Skin of body (tissue), 1 donor: ENCODE measurements at regions not wholly inside any gene's neighbourhood (a gene's known extent, or its start where the extent isn't known, plus 50 kb on each side); places are given as distances from the start of the nearest gene placed in this dataset.
"Not testable (repeated sequence)": the region's sequence is repeated elsewhere in the genome, so short reads cannot be mapped to it uniquely, and the experiment has no call there.

Source experiments
- DNase-seq: peaks from one replicate; lab custom pipeline; 2025; lab: John Stamatoyannopoulos, UW

DNA sequence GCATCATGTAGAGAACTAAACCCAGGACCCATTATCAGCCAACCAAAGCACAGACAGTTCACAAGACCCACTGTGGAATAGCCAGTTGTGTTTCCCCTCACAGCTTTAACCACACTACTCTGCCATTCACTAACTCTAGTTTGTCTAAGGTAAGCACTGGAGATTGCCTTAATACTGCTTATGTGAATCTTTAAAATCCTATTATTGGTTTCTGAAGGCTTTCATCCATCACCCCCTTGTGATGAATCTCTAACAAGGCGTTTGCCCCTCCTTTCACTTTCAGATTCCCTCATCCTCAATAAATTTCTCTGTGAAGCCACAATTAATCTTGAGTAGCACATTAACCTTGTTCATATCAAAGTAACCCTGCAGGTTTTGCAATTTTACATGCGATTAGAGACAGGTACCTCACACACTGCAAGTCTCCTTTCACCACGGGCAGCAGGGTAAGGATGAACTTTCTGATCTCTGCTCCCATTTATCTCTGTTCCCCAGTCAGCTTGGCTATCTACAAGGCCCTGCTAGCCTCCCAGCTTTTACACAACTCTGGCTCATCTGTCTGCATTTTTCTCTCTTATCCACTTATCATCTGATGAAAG is 785.6 kb downstream of the REEP3 start:
- DNase-seq: no peak

- no peak for DNase-seq
These were observed 791.7 kb downstream of the REEP3 start for GRCh38 chr10:64312876-64313275.

GRCh38 chr10:64313967-64314366 is 792.8 kb downstream of the REEP3 start:
- no peak for DNase-seq

DNA sequence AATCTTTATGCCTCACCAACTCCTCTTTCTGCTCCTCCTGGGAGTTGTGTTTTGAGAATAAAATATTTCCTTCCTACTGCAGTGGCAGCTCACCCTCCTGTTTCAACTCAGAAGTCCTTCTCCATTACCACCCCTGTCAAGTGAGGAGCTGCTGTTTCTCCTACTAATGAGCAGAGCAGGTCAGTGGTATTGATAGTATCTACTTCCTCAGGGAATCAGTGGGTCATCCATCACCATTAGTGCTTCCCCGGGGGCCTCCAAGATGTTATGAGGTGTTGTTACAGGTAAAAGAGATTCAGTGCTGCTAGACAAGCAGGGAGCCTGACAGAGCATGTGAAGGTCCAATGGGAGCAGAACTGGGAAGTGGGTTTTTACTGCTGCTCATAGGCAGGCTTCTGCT is 795.2 kb downstream of the REEP3 start:
- no peak for DNase-seq

GRCh38 chr10:64316833-64317232 is 795.6 kb downstream of the REEP3 start:
- DNase-seq: no peak

DNA sequence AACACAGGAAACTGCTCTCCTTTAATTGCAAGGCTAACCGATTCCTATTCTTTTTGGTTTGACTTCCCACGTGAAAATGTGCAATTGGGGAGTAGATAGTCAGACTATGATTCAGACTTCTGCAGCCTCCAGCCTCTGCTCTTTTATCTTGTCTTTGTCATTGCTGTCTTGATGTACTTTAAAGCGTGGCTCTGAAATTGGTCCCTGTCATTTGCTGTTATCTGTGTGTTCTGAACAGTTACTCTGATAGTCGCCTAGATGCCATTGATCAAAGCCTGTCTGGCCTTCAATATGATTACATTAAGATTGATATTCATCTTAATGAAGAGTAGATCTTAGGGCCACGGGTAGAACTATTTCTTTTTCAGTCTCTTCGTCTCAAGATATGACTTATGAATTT is 799.2 kb downstream of the REEP3 start:
- DNase-seq: no peak

DNA sequence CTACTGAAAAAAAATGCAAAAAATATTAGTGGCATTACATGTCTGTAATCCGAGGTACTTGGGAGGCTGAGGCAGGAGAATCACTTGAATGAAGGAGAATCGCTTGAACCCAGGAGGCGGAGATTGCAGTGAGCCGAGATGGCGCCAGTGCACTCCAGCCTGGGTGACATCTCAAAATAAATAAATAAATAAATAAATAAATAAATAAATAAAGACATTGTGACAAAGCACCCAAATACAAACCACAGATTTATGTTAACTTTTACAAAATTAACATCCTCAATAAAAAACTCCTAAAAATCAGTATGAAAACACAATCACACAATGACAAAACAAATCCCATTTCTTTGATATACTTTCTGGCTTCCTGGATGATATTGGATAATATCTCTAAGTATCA is 808.3 kb downstream of the REEP3 start:
- DNase-seq: no peak

GRCh38 chr10:64332551-64332950 is 811.4 kb downstream of the REEP3 start:
- no peak for DNase-seq

GRCh38 chr10:64334084-64334483 is 812.9 kb downstream of the REEP3 start:
- DNase-seq: no peak

GRCh38 chr10:64344211-64344610 is 823.0 kb downstream of the REEP3 start:
- no peak for DNase-seq

GRCh38 chr10:64345856-64346255 is 824.7 kb downstream of the REEP3 start:
- no peak for DNase-seq

DNA sequence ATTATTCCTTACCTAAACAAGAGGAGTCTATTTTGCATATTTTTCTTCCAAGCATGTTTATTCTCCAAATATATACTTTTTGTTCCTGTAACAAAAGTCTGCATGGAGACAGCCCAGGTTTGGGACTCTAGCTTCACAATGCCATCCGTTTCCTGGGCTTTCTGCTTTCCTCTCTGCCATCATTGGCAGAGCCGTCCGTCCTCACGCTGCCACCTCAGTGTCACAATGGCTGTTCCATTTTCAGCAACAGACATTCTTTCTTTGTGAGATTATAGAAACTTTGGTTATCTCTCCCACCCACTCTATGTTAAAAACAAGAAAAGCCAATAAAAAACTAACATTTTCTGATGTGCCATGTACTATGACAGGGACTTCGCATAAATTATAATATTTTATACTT is 825.2 kb downstream of the REEP3 start:
- DNase-seq: no peak

GRCh38 chr10:64350665-64351064 is 829.5 kb downstream of the REEP3 start:
- no peak for DNase-seq

DNA sequence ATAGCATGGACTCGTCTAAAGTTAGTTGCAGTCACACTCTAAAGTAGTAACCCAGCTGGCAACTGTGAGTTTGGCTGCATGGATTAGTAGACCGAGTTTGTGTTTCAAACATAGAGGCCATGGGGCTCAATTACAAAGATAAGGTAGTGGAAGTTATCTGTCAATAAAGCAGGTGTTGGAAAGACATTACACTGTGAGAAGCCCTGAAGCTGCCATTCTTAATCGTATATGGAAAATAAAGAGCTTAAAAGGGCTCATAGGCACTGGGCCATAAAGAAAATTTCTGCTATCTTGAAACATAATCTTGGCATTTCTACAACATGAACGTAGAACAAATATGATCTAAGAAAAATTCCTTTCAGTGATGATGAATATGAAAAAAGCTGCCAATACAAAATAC is 837.7 kb downstream of the REEP3 start:
- DNase-seq: no peak

GRCh38 chr10:64360240-64360639 is 839.0 kb downstream of the REEP3 start:
- not testable (repeated sequence) for DNase-seq

DNA sequence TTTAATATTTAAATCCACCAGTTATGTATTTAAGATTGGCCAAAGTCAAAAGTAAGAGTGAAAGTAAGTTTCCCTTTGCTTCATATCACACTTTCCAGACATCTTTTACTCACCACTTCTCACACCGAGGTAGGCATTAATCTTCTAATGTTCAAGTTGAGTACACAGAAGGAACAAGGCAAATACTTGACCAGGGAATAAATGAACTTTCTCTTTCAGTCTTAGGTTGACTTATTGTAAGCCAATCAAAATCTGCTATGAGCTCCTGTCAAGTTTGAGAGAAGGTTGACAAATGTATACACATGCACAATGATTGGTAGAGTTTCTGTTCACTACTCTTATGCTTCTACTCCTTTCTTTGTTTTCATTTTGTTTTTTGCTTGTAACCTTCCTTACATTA is 842.5 kb downstream of the REEP3 start:
- DNase-seq: no peak

DNA sequence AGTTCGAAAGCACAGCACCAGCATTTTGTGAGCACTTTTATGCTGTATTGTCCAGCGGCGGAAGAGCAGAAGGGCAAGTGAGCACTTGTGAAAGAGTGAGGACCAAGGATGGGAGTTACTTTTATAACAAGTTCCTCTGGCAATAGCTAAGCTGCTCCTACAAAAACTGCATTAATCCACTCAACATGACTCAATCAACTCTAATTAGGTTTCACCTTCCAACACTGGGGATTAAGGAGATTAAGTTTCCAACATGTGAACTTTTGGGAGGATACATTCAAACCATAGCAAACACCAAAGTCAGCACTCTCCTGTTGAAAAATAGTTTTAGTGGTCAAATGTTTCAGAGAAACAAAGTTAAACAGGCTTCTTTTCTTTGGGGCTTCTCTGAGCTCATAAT is 844.5 kb downstream of the REEP3 start:
- DNase-seq: no peak

DNA sequence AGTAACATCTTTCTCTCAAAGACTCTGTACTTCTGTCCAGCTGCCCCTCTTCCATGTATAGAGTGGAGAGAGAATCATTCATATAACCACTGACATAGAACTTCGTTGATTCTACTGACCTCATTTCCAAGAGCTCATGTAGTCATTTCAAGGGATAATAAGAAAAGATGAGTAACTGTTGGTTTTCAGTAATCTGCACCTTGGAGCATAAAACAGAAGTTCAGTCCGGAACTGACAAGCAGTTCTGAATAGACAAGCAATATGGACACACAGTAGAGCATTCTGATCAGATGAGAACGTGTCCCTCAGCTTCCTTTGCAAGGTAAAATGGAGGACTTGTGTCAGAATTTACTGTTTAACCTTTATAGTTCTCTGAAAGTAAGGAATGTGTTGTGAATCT is 847.1 kb downstream of the REEP3 start:
- DNase-seq: no peak

DNA sequence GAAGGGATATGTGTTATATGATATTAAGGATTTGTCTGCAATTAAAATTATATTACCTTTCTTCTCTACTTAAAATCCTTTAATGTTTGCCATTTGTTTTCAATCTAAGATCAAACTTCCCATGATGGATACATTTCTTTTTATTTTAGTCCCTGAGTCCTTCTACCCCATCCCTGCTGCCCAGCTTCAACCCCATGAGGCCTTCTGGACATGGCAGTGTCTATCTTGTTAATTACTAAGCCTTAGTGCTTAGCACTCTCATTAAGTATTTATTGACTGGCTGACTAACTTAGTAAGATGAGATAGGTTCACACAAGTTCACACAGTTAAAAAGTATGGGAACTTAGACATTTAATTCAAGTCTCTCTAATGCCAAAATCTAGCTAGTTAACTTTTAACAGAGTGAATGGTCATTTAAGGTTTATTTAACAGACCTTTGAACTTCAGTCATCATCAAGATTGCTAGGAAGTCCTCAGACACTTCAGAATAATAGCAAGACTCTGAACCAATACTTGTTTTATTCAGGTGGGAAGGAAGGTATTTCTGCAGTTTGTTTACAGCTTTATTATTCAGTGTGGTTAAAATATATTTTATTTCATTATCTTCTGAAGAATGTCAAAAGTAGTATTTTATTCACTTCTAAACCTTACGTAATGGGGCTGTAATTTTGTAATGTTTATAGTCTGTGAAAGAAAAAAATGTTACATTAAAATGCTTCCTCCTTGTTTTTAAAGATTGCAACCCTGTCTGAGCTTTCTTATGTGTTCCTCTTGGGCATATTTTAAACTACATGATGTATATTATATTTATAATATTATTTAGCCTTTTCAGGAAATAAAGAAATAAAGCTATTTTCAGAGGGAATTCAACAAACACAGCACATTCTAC is 848.9 kb downstream of the REEP3 start:
- no peak for DNase-seq

GRCh38 chr10:64374346-64374745 is 853.1 kb downstream of the REEP3 start:
- no peak for DNase-seq

- no peak for DNase-seq
These were observed 855.0 kb downstream of the REEP3 start for GRCh38 chr10:64376167-64376566.

DNA sequence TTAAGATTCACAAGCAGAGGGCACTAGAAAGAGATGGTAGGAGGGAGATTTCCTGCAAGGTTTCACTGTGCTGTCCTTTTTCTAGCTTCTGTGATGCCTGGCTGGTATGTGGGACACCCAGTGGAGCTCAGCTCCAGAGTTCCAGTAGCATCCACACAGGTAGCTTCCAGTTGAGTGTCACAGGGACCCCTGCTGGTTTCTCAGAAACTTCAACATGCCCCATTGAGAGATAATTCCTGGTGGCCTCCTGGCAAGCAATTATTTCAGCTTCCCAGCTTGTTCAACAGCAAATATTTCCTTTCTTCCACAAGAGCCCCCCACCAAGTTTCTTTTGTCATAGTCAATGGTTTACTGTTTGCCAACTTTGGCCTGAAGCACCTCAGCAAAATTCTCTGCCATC is 858.7 kb downstream of the REEP3 start:
- no peak for DNase-seq

DNA sequence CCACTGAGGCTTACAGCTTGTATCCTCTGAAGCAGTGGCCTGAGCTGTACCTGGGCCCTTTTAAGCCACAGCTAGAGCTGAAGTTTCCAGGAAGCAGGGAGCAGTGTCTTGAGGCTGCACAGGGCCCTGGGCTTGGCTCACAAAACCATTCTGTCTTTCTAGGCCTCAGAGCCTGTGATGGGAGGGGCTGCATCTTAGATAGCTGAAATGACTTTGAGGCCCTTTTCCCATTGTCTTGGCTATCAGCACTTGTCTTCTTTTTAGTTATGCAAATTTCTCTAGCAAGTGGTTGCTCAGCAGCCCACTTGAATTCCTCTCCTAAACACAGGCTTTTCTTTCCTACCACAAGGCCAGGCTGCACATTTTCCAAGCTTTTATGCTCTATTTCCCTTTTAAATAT is 864.2 kb downstream of the REEP3 start:
- DNase-seq: no peak
